Natural killer cell (primary cell): ENCODE measurements at regions not wholly inside any gene's neighbourhood (a gene's known extent, or its start where the extent isn't known, plus 50 kb on each side); places are given as distances from the start of the nearest gene placed in this dataset.

Source experiments
- ATAC-seq, 3 donors: fragments of 150-1000 bp in 2 of 3; fragments of 200-7000 bp in 1 of 3; cut with Tn5 transposase; 1 replicate in 1 of 3; 2 replicates in 2 of 3; pipeline ENCODE4 v1.10.0; 2021; ENCODE audit warnings: mild to moderate bottlenecking in 2 of 3, moderate library complexity in 2 of 3
- DNase-seq, 2 donors: peaks; one replicate each; pipeline versions ENCODE4 v3.0.0 to v3.0.0-alpha.2; 2013 to 2021; ENCODE audit warnings: mixed read lengths in 1 of 2
- H3K27ac ChIP-seq: one replicate; pipeline ENCODE4 v1.5.1; 2013; ENCODE audit warnings: mild to moderate bottlenecking, low read length
- H3K27me3 ChIP-seq: one replicate; pipeline ENCODE4 v1.6.1; 2013; ENCODE audit warnings: low read length; ENCODE audit not compliant: control insufficient read depth, insufficient read depth
- H3K36me3 ChIP-seq: one replicate; pipeline ENCODE4 v1.6.1; 2013; ENCODE audit warnings: low read length; ENCODE audit not compliant: control insufficient read depth, insufficient read depth
- H3K4me1 ChIP-seq: one replicate; pipeline ENCODE4 v1.6.1; 2013; ENCODE audit warnings: low read length; ENCODE audit not compliant: control insufficient read depth, insufficient read depth
- H3K4me3 ChIP-seq: one replicate; pipeline ENCODE4 v1.5.1; 2013; ENCODE audit warnings: low read length
- H3K9me3 ChIP-seq: one replicate; pipeline ENCODE4 v1.6.1; 2013; ENCODE audit warnings: low read length; ENCODE audit not compliant: control insufficient read depth, insufficient read depth
- H3K27ac Mint-ChIP-seq, 2 donors: one replicate each; pipeline ENCODE4 v1.8.0; 2022; ENCODE audit warnings: mild to moderate bottlenecking in 2 of 2, mixed read lengths in 2 of 2, moderate library complexity in 1 of 2
- H3K27me3 Mint-ChIP-seq, 2 donors: one replicate each; pipeline ENCODE4 v1.8.0; 2022; ENCODE audit warnings: low read depth in 2 of 2, mixed read lengths in 2 of 2
- H3K36me3 Mint-ChIP-seq: one replicate; pipeline ENCODE4 v1.8.0; 2022; ENCODE audit warnings: mixed read lengths
- H3K4me1 Mint-ChIP-seq, 2 donors: one replicate each; pipeline ENCODE4 v1.8.0; 2022; ENCODE audit warnings: mixed read lengths in 2 of 2
- H3K4me3 Mint-ChIP-seq: one replicate; pipeline ENCODE4 v1.8.0; 2022; ENCODE audit warnings: mild to moderate bottlenecking, moderate library complexity, mixed read lengths
- H3K9me3 Mint-ChIP-seq, 2 donors: one replicate each; pipeline ENCODE4 v1.8.0; 2022; ENCODE audit warnings: mixed read lengths in 2 of 2
- WGBS: methylation state at CpG from one replicate; pipeline ENCODE4 v1.1.7; 2013; ENCODE audit warnings: missing lambda C conversion rate; ENCODE audit not compliant: insufficient coverage; 5-methylcytosine and 5-hydroxymethylcytosine counted together
- intact Hi-C: fragments of 100-400 bp; cut with micrococcal nuclease; formaldehyde crosslinking; loops from one replicate; pipeline ENCODE4 v1.14.2; 2022
- TF ChIP-seq, protein P1 (sequence below): fragments of 200-600 bp; IDR thresholded peaks from one replicate; pipeline ENCODE4 v1.8.0; 2022; ENCODE audit warnings: antibody characterized with exemption

DNA sequence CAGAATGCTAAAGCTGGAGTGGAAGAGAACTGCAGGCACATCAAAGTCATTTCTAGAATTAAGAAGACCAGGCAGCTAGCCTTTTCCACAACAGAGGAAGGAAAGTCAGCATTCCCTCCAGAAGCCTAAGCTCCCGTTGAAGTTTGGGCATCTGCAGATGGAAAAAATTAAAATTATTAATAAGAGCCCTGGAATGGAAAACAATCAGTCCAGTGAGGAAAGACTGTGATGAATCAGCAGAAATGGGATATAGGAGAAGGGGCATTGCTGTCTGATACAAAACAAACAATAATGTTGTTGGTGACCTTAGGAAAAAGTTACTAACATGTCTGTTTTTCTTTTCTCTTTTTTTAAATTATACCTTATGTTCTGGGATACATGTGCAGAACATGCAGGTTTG is 450.7 kb upstream of the SLC14A2 start:
- Mint-ChIP-seq H3K4me1 (peaks cover 11 to 12% of the 10 kb centered on the region in 2 donors), H3K36me3 (no peaks in the 10 kb centered on the region), H3K4me3 (no peak overlapping the region), H3K9me3 (no peaks in the 10 kb centered on the region), H3K27me3 (peaks cover 6% of the 10 kb centered on the region in 2 donors), H3K27ac (no peak overlapping the region)
- H3K4me3 ChIP-seq = no peak overlapping the region
- intact Hi-C loops = no loop called here
- no peaks in the 10 kb centered on the region for H3K36me3 ChIP-seq
- H3K27ac ChIP-seq = no peak overlapping the region
- no peaks in the 10 kb centered on the region for H3K9me3 ChIP-seq
- H3K27me3 ChIP-seq = no peaks in the 10 kb centered on the region
- H3K4me1 ChIP-seq = no peaks in the 10 kb centered on the region
- no peak for DNase-seq
- ATAC-seq = no peak
- WGBS = 80% methylated on average over 1 of the region's 1 CpG
- TF ChIP-seq, protein P1, sequence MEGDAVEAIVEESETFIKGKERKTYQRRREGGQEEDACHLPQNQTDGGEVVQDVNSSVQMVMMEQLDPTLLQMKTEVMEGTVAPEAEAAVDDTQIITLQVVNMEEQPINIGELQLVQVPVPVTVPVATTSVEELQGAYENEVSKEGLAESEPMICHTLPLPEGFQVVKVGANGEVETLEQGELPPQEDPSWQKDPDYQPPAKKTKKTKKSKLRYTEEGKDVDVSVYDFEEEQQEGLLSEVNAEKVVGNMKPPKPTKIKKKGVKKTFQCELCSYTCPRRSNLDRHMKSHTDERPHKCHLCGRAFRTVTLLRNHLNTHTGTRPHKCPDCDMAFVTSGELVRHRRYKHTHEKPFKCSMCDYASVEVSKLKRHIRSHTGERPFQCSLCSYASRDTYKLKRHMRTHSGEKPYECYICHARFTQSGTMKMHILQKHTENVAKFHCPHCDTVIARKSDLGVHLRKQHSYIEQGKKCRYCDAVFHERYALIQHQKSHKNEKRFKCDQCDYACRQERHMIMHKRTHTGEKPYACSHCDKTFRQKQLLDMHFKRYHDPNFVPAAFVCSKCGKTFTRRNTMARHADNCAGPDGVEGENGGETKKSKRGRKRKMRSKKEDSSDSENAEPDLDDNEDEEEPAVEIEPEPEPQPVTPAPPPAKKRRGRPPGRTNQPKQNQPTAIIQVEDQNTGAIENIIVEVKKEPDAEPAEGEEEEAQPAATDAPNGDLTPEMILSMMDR = no peak

- Mint-ChIP-seq H3K27ac (no peak overlapping the region), H3K4me1 (peaks cover 6 to 7% of the 10 kb centered on the region in 2 donors), H3K36me3 (no peaks in the 10 kb centered on the region), H3K27me3 (peaks cover 6% of the 10 kb centered on the region in 2 donors), H3K9me3 (no peaks in the 10 kb centered on the region), H3K4me3 (no peak overlapping the region)
- H3K9me3 ChIP-seq = no peaks in the 10 kb centered on the region
- DNase-seq (no peak), ATAC-seq (no peak)
- no peaks in the 10 kb centered on the region for H3K4me1 ChIP-seq
- H3K27ac ChIP-seq = no peak overlapping the region
- TF ChIP-seq, protein P1 = no peak
- no peak overlapping the region for H3K4me3 ChIP-seq
- no peaks in the 10 kb centered on the region for H3K27me3 ChIP-seq
- H3K36me3 ChIP-seq = no peaks in the 10 kb centered on the region
- intact Hi-C loops = no loop called here
Measured at GRCh38 chr18:45165176-45165713, 450.0 kb upstream of the SLC14A2 start.

GRCh38 chr18:45165871-45166270 is 449.4 kb upstream of the SLC14A2 start:
- Histone ChIP-seq H3K4me3 (no peak overlapping the region), H3K27me3 (no peaks in the 10 kb centered on the region), H3K4me1 (no peaks in the 10 kb centered on the region), H3K9me3 (no peaks in the 10 kb centered on the region), H3K36me3 (no peaks in the 10 kb centered on the region), H3K27ac (no peak overlapping the region)
- no peak for ATAC-seq
- Mint-ChIP-seq H3K9me3 (no peaks in the 10 kb centered on the region), H3K4me3 (no peak overlapping the region), H3K27me3 (peaks cover 6% of the 10 kb centered on the region in 2 donors), H3K36me3 (no peaks in the 10 kb centered on the region), H3K4me1 (peaks cover 6 to 7% of the 10 kb centered on the region in 2 donors), H3K27ac (no peak overlapping the region)
- DNase-seq = no peak
- intact Hi-C loops = no loop called here
- WGBS = 86% methylated on average over 3 of the region's 3 CpGs
- TF ChIP-seq, protein P1 = no peak

GRCh38 chr18:45166341-45166835 is 448.9 kb upstream of the SLC14A2 start:
- no peak overlapping the region for H3K27ac Mint-ChIP-seq

More at GRCh38 chr18:45166341-45166835, 448.9 kb upstream of the SLC14A2 start:
- WGBS = 95% methylated on average over 5 of the region's 5 CpGs
- no peaks in the 10 kb centered on the region for H3K36me3 ChIP-seq
- H3K36me3 Mint-ChIP-seq = no peaks in the 10 kb centered on the region
- H3K9me3 ChIP-seq = no peaks in the 10 kb centered on the region
- no peak for ATAC-seq
- peaks cover 6 to 7% of the 10 kb centered on the region in 2 donors for H3K4me1 Mint-ChIP-seq
- no peaks in the 10 kb centered on the region for H3K4me1 ChIP-seq
- no peak for DNase-seq
- H3K4me3 ChIP-seq = no peak overlapping the region
- no peaks in the 10 kb centered on the region for H3K9me3 Mint-ChIP-seq
- no peak overlapping the region for H3K27ac ChIP-seq
- no peaks in the 10 kb centered on the region for H3K27me3 ChIP-seq
- TF ChIP-seq, protein P1 = no peak
- intact Hi-C loops = no loop called here
- no peak overlapping the region for H3K4me3 Mint-ChIP-seq
- H3K27me3 Mint-ChIP-seq = peaks cover 6% of the 10 kb centered on the region in 2 donors
